ENCODE measurements at regions not wholly inside any gene's neighbourhood (a gene's known extent, or its start where the extent isn't known, plus 50 kb on each side); places are given as distances from the start of the nearest gene placed in this dataset.

GRCh38 chrX:8018934-8019333 is 91.7 kb upstream of the PNPLA4 start:
- no peaks in the 10 kb centered on the region for H3K27me3 ChIP-seq
- DNase-seq (no peak), ATAC-seq (no peak)
- H3K9me3 ChIP-seq: no peaks in the 10 kb centered on the region
- intact Hi-C loops (cut with DNase I): no loop called here
- no peaks in the 10 kb centered on the region for H3K4me1 ChIP-seq
- H3K36me3 ChIP-seq: no peaks in the 10 kb centered on the region
- H3K4me3 ChIP-seq: no peak overlapping the region
- TF ChIP-seq CTCF (IDR thresholded peaks at IDR 0.05): no peak
- no peak for TF ChIP-seq POLR2A (IDR thresholded peaks at IDR 0.05)
- 86% methylated on average over 5 of the region's 5 CpGs for WGBS (ENCODE audit: insufficient coverage, low coverage, low lambda C conversion rate, missing lambda C conversion rate)
- no peak overlapping the region for H3K27ac ChIP-seq

- H3K36me3 ChIP-seq: no peaks in the 10 kb centered on the region
- H3K27ac ChIP-seq: no peak overlapping the region
- no peaks in the 10 kb centered on the region for H3K9me3 ChIP-seq
- ATAC-seq (no peak), DNase-seq (no peak)
- no peaks in the 10 kb centered on the region for H3K4me1 ChIP-seq
- 83% methylated on average over 4 of the region's 4 CpGs for WGBS (ENCODE audit: insufficient coverage, low coverage, low lambda C conversion rate, missing lambda C conversion rate)
- H3K4me3 ChIP-seq: no peak overlapping the region
- no peaks in the 10 kb centered on the region for H3K27me3 ChIP-seq
- no peak for TF ChIP-seq CTCF (IDR thresholded peaks at IDR 0.05)
- TF ChIP-seq POLR2A (IDR thresholded peaks at IDR 0.05): no peak
- intact Hi-C loops (cut with DNase I): no loop called here
Observed at GRCh38 chrX:8010105-8010504, 82.9 kb upstream of the PNPLA4 start.

- TF ChIP-seq POLR2A (IDR thresholded peaks at IDR 0.05): no peak
- no peaks in the 10 kb centered on the region for H3K27me3 ChIP-seq
- H3K9me3 ChIP-seq: no peaks in the 10 kb centered on the region
- H3K36me3 ChIP-seq: no peaks in the 10 kb centered on the region
- H3K4me3 ChIP-seq: no peak overlapping the region
- H3K4me1 ChIP-seq: no peaks in the 10 kb centered on the region
- DNase-seq (no peak), ATAC-seq (no peak)
- intact Hi-C loops (cut with DNase I): no loop called here
- H3K27ac ChIP-seq: no peak overlapping the region
- WGBS (ENCODE audit: insufficient coverage, low coverage, low lambda C conversion rate, missing lambda C conversion rate): 53% methylated on average over 2 of the region's 2 CpGs
Observed at GRCh38 chrX:8005678-8006347, 78.6 kb upstream of the PNPLA4 start.

GRCh38 chrX:8003147-8003883 is 76.1 kb upstream of the PNPLA4 start:
- H3K27ac ChIP-seq: no peak overlapping the region
- no peaks in the 10 kb centered on the region for H3K36me3 ChIP-seq
- no peaks in the 10 kb centered on the region for H3K4me1 ChIP-seq
- no CpG with 5 or more reads among the region's 29 CpGs for WGBS (ENCODE audit: insufficient coverage, low coverage, low lambda C conversion rate, missing lambda C conversion rate)
- no peaks in the 10 kb centered on the region for H3K27me3 ChIP-seq
- intact Hi-C loops (cut with DNase I): no loop called here
- no peak for DNase-seq
- no peak overlapping the region for H3K4me3 ChIP-seq
- no peak for ATAC-seq
- no peaks in the 10 kb centered on the region for H3K9me3 ChIP-seq
- TF ChIP-seq POLR2A (IDR thresholded peaks at IDR 0.05): no peak
- TF ChIP-seq CTCF (IDR thresholded peaks at IDR 0.05): no peak

- no peak for ATAC-seq
- TF ChIP-seq POLR2A (IDR thresholded peaks at IDR 0.05): no peak
- no peak for TF ChIP-seq CTCF (IDR thresholded peaks at IDR 0.05)
- no peaks in the 10 kb centered on the region for H3K27me3 ChIP-seq
- no peaks in the 10 kb centered on the region for H3K4me1 ChIP-seq
- no peaks in the 10 kb centered on the region for H3K36me3 ChIP-seq
- no peaks in the 10 kb centered on the region for H3K9me3 ChIP-seq
- H3K4me3 ChIP-seq: no peak overlapping the region
- H3K27ac ChIP-seq: no peak overlapping the region
- intact Hi-C loops (cut with DNase I): loop anchor here in 1 of 2 donors (10.0 kb wide), 1 partner anchor 738 kb away; the partner anchor contains the start of gene ANOS1
- no peak for DNase-seq
Observed at GRCh38 chrX:7996851-7997250, 69.6 kb upstream of the PNPLA4 start.
